Testis (tissue), 2 donors: ENCODE measurements at regions not wholly inside any gene's neighbourhood (a gene's known extent, or its start where the extent isn't known, plus 50 kb on each side); places are given as distances from the start of the nearest gene placed in this dataset.
"Not testable (repeated sequence)": the region's sequence is repeated elsewhere in the genome, so short reads cannot be mapped to it uniquely, and the experiment has no call there.

Source experiments
- DNase-seq: peaks from one replicate; pipeline ENCODE4 v3.0.0-alpha.2; 2019
- H3K27ac ChIP-seq, 2 donors: fragments of 200-600 bp; sonication (generic); one replicate each; pipeline ENCODE4 v1.5.1; 2019
- H3K27me3 ChIP-seq: fragments of 200-600 bp; sonication (generic); one replicate; pipeline ENCODE4 v1.5.1; 2019
- H3K36me3 ChIP-seq: fragments of 200-600 bp; sonication (generic); one replicate; pipeline ENCODE4 v1.5.1; 2017; ENCODE audit warnings: low read depth; ENCODE audit errors: missing control alignments
- H3K4me1 ChIP-seq: fragments of 200-600 bp; sonication (generic); one replicate; pipeline ENCODE4 v1.5.1; 2019
- H3K4me3 ChIP-seq, 2 donors: fragments of 200-600 bp; sonication (generic); one replicate each; pipeline ENCODE4 v1.5.1; 2017 to 2019
- H3K9me3 ChIP-seq: fragments of 200-600 bp; sonication (generic); one replicate; pipeline ENCODE4 v1.5.1; 2017
- CTCF ChIP-seq, 3 experiments: fragments of 450-650 bp in 2 of 3; fragments of 200-600 bp in 1 of 3; sonication (generic) in 1 of 3; IDR thresholded peaks; one replicate each; pipeline ENCODE4 v1.5.1; 2016 to 2019; ENCODE audit warnings: antibody characterized with exemption in 3 of 3, mild to moderate bottlenecking in 2 of 3, moderate library complexity in 1 of 3
- POLR2A ChIP-seq: fragments of 450-650 bp; IDR thresholded peaks from one replicate; pipeline ENCODE4 v1.6.1; 2017; ENCODE audit warnings: antibody characterized with exemption, mild to moderate bottlenecking, moderate library complexity
- WGBS, 2 donors: methylation state at CpG; one replicate each; pipeline ENCODE4 v1.1.5; 2018; 5-methylcytosine and 5-hydroxymethylcytosine counted together
- intact Hi-C: fragments of 100-400 bp; cut with DNase I; formaldehyde crosslinking; loops from one replicate; pipeline ENCODE4 v1.15.1; 2023; ENCODE audit warnings: low total_unique reads

GRCh38 chr1:208980605-208981004 is 602.9 kb upstream of the CAMK1G start:
- no peak for TF ChIP-seq POLR2A
- TF ChIP-seq CTCF (IDR thresholded peaks at IDR 0.05): no peak
- WGBS, 2 donors: 70 to 76% methylated on average over 1 of the region's 1 CpG
- no peak for DNase-seq

GRCh38 chr1:208985231-208985630 is 598.3 kb upstream of the CAMK1G start:
- no peak for DNase-seq
- no peak overlapping the region for H3K27ac ChIP-seq
- no peaks in the 10 kb centered on the region for H3K36me3 ChIP-seq
- no peaks in the 10 kb centered on the region for H3K4me1 ChIP-seq
- 45 to 57% methylated on average over 1 of the region's 1 CpG for WGBS, 2 donors
- no peaks in the 10 kb centered on the region for H3K27me3 ChIP-seq
- TF ChIP-seq POLR2A (no peak), CTCF (IDR thresholded peaks at IDR 0.05) (no peak)
- H3K4me3 ChIP-seq: no peak overlapping the region
- H3K9me3 ChIP-seq: no peaks in the 10 kb centered on the region
- intact Hi-C loops: no loop called here

More at GRCh38 chr1:208980605-208981004, 602.9 kb upstream of the CAMK1G start:
- intact Hi-C loops: no loop called here
- Histone ChIP-seq H3K27me3 (no peaks in the 10 kb centered on the region), H3K9me3 (no peaks in the 10 kb centered on the region), H3K36me3 (no peaks in the 10 kb centered on the region), H3K4me3 (no peak overlapping the region), H3K4me1 (no peaks in the 10 kb centered on the region), H3K27ac (no peak overlapping the region)

GRCh38 chr1:208988811-208989222 is 594.7 kb upstream of the CAMK1G start:
- no peak overlapping the region for H3K4me3 ChIP-seq
- intact Hi-C loops: no loop called here
- H3K27me3 ChIP-seq: no peaks in the 10 kb centered on the region
- 14 to 55% methylated on average over 3 of the region's 3 CpGs for WGBS, 2 donors
- H3K9me3 ChIP-seq: no peaks in the 10 kb centered on the region
- H3K27ac ChIP-seq: no peak overlapping the region
- no peak for TF ChIP-seq POLR2A
- TF ChIP-seq CTCF (IDR thresholded peaks at IDR 0.05): no peak
- H3K4me1 ChIP-seq: no peaks in the 10 kb centered on the region
- no peak for DNase-seq
- no peaks in the 10 kb centered on the region for H3K36me3 ChIP-seq

- no peaks in the 10 kb centered on the region for H3K9me3 ChIP-seq
- intact Hi-C loops: no loop called here
- no peaks in the 10 kb centered on the region for H3K27me3 ChIP-seq
- no peak overlapping the region for H3K4me3 ChIP-seq
- H3K4me1 ChIP-seq: no peaks in the 10 kb centered on the region
- H3K27ac ChIP-seq: no peak overlapping the region
- DNase-seq: no peak
- WGBS, 2 donors: 73 to 87% methylated on average over 2 of the region's 2 CpGs
- no peaks in the 10 kb centered on the region for H3K36me3 ChIP-seq
- TF ChIP-seq CTCF (IDR thresholded peaks at IDR 0.05) (no peak), POLR2A (no peak)
These were observed 593.1 kb upstream of the CAMK1G start for GRCh38 chr1:208990456-208990855.

GRCh38 chr1:208997053-208997452 is 586.5 kb upstream of the CAMK1G start:
- H3K4me3 ChIP-seq, H3K9me3 ChIP-seq, intact Hi-C loops, H3K27ac ChIP-seq, H3K27me3 ChIP-seq, H3K36me3 ChIP-seq, DNase-seq, H3K4me1 ChIP-seq: not testable (repeated sequence)
- 70 to 74% methylated on average over 2 of the region's 2 CpGs for WGBS, 2 donors
